HTR-8/SVneo (cell line): ENCODE measurements at regions not wholly inside any gene's neighbourhood (a gene's known extent, or its start where the extent isn't known, plus 50 kb on each side); places are given as distances from the start of the nearest gene placed in this dataset.

ENCODE experiments used
- DNase-seq: peaks from one replicate; pipeline ENCODE4 v3.0.0; 2011; ENCODE audit warnings: low spot score, mixed read lengths; ENCODE audit not compliant: insufficient read length
- FAIRE-seq: peaks from 2 replicates; lab custom pipeline; 2011; peaks lifted over from hg19 to GRCh38; lab: Jason Lieb, UNC

DNA sequence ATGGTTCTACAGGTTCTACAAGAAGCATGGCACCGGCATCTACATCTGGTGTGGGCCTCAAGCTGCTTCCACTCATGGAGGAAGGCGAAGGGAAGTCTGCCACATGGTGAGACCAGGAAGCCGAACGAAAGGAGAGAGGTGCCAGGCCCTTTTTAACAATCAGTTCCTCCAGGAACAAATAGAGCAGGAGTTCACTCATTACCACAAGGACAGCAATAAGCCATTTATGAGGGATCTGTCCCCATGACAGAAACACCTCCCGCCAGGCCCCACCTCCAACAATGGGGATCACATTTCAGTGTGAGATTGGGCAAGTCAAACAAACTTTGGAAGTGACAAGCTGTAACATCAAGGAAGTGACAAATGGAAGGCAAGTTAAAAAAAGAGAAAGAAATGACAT lies 95.5 kb upstream of the PTPN3 start:
- FAIRE-seq (no peak), DNase-seq (no peak)

DNA sequence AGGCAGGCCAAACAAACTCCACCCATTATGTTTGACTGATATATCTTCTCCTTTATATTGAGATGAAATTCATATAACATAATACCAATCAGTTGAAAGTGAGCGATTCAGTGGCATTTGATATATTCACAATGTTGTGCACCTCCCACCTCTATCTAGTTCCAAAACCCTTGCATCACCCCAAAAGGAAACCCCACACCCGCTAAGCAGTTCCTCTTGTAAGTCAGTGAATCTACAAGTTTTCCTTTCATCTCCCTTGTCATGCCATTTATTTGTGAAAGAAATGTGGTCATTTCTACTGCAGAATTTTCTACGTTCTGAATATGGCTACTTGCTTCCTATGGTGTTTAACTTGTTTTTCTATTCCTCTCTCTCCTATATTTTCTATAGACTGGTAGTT lies 99.4 kb upstream of the PTPN3 start:
- no peak for DNase-seq
- FAIRE-seq = no peak

DNA sequence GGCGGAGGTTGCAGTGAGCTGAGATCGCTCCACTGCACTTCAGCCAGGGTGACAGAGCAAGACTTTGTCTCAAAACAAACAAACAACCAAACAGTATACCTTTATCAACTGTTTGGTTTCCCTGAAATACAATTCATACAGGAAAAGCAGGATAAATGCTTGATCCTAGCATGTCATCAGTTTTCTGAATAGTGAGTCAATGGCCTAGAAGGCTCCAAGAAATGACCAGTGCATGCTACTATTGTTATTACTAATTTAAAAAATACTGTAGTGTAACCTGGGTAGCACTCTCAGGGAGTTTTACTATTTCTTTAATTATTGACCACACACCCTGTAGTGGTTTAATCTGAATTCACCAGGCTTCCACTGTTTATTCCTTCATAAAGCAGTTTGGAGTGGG lies 101.0 kb upstream of the PTPN3 start:
- no peak for DNase-seq

DNA sequence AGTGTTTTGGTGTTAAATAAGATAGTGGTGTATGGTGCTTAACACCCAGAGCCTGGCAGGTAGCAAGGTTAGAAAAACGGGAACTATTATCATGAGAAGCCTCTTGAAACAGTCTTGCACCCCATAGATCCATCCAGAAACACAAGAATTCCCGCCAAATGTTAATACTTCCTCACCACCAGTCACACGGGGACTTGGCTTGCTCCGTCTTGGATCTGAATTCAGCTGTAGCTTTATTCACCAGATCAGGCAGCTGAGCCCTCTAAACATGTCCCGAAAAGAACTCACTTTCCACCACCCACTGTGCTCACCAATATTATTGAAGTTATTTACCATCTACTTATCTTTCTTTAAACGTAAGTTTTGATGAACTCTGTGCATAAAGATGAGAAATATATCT lies 101.6 kb upstream of the PTPN3 start:
- FAIRE-seq (no peak), DNase-seq (no peak)

More for the DNA sequence above, 101.0 kb upstream of the PTPN3 start:
- FAIRE-seq = no peak

DNA sequence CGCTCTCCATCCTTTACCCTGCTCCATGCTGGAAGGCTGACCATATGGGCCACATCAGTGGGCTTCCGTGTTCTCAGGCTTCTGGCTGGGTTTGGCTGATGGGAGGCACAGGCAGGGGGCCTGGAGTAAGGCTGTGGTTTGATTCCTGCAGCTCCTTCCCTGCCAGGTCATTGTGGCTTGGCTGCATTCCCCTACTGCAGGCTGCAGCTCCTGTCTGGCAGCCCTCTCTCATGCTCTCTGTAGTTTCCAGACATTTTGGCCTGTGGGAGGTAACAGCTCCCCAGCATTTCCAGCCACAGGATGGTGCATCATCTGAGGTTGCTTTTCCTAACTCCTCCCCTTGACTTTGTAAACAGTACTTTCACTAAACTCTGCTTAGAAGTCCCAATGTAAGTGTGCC lies 102.0 kb upstream of the PTPN3 start:
- DNase-seq (peak; percentile 6), FAIRE-seq (no peak)

DNA sequence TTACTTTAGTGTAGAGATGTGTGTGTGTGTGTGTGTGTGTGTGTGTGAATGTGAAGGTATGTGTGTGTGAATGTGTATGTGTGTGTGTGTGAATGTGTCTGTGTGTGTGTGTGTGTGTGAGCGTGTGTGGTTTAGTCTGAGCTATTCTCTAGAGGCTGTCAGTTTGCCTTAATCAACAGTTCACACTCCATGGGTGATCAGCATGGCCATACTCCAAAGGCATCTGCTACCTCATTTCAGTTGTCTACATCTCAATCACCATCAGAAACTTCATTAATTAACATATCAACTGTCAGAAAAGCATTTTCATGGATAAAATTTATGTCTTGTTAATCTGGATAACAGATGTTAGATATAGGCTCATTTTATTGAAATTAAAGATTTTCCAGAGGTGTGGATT lies 103.1 kb upstream of the PTPN3 start:
- DNase-seq = no peak
- no peak for FAIRE-seq

DNA sequence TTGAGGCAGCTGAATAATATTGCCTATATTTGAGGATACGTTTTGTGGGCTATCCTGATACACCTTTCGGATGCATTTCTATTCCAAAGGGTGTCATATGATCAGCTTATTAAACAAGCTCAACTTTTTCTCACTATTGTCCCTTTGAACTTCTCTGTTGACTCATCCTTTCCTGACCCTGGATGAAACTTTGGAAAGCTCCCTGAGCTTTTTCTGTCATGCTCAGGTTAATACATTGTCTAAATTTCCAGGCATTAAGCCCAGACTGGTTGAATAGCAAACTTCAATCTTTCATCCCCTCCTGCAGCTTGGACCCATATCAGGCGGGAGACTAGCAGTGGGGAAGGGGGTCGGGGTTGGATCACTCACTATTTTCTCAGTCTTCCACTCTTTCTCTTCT lies 104.9 kb upstream of the PTPN3 start:
- DNase-seq (no peak), FAIRE-seq (no peak)

DNA sequence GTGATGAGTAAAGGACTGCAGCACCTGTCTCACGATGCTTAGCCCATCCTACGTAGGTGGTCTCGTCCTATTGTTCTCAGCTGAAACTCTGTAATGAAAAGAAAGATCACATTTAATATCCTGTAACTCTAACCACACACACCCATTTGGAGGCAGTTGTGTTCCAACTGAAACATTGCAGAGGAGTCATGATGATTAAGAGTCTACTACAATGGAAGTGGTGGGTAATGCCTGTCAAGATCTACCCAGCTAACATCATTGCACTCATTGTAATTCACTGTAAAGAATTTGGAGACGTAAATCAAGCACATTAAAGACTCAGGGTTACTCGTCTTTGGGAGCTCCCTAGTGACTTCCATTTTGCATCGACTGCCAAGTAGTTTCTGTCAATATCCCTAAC lies 106.0 kb upstream of the PTPN3 start:
- DNase-seq (no peak), FAIRE-seq (no peak)

DNA sequence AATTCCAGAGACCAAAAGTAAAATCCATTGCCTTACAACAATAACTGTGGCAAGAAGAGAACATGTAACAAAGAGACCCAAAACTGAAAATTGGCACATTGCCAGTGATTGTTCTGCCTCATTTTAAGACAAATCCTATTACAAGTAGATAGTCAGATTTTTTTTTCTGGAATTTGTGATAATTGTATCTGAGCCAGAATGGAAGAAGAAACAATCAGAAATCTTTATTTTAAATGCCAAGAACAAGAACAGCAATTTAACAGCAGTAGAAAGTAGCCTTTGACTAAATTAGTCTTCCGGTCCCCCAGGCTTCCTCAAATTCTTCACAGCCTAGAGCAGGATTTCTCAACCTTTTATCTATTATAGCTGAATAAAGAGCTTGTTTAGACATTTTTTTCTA lies 106.7 kb upstream of the PTPN3 start:
- DNase-seq (no peak), FAIRE-seq (no peak)

DNA sequence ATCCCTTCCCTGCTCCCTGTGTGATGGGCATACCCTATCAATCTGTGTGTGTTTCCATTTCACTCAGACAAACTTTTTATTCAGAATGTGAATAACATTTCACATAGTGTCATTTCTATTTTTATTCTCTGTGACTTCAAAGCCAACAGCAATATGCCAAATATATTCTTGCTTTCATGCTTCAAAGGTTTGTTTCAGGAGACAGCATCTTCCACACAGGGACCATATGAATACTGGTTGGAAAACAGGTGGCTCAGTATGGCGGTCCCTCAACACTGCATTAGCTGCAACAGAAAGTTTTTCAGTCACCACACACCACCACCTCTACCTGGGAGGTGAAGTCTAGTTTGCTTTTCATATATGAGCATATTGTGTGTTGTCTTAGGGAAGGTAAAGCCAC lies 111.0 kb upstream of the PTPN3 start:
- DNase-seq (no peak), FAIRE-seq (no peak)

DNA sequence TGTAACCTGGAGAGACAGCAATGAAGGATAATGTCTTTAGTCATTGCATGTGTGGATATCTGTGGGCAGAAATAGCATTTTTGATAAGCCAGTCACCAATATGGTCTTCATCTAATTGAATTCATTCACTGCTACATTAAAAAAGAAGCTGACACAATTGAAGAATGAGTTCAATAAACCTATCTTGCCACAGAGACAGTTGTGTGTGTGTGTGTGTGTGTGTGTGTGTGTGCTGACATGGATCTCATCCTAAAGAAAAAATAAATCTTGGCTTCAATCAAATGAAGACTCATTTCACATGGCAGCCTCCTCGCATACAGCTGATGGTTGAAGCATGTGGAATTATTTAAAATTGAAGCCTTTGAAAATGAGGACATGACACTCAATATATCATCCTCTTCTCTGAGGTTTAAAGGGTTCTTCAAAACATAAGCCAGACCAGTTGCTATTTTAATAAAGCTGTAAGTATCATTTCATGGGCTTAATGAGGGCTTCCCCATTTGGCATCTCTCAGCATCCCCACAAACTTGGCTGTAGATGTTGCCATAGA lies 118.5 kb upstream of the PTPN3 start:
- no peak for FAIRE-seq
- DNase-seq = no peak

DNA sequence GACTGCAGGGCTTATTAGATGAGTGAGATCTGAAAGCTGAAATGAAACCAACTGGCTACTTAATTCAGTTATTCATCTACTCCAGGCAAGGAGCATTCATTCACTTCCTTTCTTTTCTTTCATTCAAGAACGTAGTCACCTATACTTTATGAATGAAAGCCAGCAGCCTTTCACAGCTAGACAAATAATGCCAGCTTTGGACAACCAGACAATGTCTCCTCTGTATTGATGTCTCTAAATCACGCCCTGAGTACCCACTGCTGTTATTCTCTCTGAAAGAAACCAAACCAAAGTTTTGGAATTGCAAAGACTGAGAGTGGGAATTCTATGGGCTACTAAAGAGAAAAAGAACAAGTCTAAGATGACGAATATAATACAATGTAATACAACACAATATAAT lies 121.2 kb upstream of the PTPN3 start:
- no peak for FAIRE-seq
- no peak for DNase-seq

DNA sequence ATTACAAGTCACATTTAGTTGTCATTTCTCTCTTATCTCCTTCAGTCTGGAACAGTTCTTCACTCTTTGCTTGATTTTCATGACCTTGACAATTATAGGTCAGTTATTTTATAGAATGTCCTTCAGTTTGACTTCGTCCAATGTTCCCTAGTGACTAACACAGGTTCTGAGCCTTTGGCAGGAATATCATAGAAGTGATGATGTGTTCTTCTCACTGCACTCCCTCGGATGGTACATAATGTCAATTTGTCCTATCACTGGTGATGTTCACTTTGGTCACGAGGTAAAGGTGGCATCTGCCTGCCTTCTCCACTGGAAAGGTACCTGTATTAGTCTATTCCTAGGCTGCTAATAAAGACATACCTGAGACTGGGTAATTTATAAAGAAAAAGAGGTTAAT lies 126.0 kb upstream of the PTPN3 start:
- no peak for DNase-seq
- no peak for FAIRE-seq

DNA sequence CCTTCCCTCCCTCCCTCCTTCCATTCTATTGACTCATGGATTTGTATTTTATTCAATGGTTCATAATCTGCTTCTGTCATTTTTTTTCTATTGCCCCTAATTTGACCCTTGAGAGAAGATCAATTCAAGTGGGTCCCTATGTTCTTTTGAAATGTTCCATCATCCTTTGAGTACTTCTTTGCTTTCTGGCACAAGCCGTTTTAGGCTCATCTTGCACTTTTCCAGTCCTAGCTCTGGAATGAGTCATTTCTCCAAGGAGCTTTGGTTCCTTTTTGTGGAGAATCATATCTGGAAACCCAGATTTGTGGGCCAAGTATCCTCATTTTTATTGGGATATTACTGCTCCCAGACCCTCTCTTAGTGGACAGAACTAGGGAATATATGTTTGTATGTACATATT lies 126.8 kb upstream of the PTPN3 start:
- DNase-seq (no peak), FAIRE-seq (no peak)

DNA sequence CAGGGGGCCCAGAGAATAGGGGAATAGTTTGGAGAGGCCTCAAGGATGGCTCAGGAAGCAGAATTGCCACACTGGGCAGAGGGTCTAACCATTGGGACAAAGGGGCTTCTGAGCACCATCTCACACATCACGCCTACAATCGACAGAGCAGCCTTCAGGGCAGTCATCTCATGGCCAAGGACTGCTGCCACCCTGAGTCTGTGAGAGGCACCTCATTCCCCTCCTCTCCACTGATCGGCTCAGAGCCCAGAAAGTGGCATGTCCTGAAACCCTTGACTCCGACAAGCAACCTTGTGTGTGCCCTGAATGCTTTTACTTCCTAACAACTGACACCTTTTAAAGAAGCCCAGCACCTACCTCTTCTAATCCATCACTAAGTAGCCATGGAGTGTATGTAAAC lies 128.9 kb upstream of the PTPN3 start:
- FAIRE-seq (no peak), DNase-seq (no peak)

DNA sequence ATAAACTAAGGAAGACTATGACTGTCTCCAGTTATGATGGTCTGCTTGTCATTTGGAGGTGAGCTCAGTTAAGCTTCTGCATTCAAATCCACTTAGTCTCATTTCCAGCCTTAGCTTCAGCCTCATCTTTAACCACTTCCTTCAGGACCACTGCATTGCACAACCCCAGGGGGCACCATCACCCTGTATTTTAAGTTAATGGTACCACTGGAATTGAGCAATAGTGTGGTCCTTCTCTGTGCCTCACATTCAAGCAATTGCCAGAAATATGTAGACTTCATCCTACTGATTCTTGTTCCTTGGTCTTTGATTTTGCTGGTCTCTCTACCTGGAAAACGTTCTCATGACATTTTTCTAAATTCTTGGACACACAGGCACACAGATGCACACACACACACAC lies 131.5 kb upstream of the PTPN3 start:
- FAIRE-seq (no peak), DNase-seq (no peak)

DNA sequence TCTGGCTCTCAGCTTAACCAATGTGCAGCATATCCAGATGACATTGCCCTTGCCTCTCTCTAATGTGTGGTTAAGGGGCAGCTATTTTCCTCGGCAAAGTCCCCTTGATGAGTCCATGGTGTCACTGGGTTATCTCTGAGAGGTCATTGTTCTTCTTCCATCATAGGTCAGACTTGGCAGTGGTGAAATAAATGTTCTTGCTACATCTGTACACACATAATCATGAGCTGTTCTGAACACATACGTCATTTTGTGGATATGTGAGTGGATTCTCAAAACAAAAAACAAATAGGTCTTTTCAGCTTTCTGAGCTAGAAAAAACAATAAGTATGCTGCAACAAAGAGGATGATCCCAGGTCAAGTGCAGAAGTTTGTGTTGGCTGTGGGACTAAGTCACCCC lies 134.7 kb upstream of the PTPN3 start:
- FAIRE-seq (no peak), DNase-seq (no peak)

DNA sequence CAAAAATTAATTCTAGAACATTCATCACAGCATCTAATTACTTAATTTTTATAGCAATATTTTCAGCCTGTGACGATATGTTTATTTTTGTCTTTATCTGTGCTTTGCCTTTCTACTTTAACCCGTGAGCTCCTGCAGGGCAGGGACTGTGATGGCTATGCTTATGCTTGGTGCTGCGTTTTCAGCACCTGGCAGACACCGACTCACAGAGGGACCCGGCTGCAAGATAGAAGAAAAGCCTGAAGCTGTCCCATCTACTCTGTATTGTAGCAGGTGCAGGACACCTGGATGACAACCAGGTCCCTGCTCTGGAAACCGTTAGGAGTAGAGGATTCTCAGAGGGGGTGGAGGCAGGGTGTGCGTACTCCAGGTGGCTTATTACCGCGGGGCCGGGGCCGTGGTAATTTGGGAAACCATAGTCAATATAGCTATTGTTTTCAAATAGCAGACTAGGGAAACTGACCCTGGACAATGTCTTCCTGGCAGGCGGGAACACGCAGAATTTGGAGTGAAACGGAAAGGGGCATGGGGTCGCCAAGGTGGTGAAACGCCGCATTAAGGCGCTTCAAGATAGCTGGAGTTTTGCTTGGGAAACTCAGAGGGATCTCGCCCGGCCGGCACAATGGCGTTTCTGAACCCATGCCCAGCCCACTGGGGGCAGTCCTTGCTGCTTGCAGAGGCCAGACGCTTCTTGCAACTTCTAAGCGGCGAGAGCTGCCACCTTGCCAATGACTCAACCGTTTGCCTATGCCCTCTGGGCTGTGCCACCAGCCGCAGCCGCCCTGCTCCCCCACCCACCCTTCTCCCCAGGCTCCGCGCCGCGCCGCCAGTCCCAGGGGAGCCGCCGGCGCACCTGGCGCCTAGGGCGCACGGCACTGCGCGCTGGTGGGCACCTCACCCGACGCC lies 140.1 kb upstream of the PALM2AKAP2 start:
- DNase-seq = peak; percentile 39
- FAIRE-seq = no peak

DNA sequence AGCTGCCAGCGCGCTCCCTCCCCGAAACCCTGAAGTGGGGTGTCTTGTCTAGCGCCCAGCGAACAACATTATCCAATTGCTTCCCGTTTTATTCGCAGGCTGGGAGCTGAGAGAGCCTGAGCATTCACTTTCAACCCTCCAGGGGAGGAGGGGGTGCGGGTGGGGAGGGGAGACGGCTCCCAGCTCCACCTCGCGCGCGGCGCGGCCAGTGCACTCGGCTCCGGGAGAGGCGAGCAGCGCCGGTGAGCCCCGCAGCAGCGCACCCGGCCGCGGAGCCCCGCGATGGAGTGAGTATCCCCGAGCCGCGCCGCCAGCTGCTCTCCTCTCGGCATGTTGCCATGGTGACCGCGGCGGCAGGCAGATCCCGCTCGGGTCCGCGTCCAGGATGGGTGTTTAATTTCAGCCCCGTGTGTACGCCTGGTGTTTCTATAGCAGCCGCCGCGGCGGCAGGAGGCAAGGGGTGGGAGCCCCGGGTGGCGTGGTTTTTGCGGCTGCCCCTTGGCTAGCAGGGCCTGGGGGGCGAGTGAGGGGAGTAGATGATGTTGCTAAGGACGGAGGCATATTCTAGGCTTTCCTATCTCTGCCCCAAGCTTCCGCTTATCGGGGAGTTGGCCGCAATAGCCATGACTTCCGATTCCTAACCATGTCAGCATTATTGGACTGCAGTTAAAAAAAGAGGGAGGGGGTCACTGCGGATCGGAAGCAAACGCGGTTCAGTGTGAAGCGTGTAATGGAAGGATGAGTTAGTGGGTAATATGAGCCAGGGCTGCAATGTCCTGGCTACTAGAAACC lies 139.2 kb upstream of the PALM2AKAP2 start:
- FAIRE-seq = peak; percentile 31
- DNase-seq = no peak

DNA sequence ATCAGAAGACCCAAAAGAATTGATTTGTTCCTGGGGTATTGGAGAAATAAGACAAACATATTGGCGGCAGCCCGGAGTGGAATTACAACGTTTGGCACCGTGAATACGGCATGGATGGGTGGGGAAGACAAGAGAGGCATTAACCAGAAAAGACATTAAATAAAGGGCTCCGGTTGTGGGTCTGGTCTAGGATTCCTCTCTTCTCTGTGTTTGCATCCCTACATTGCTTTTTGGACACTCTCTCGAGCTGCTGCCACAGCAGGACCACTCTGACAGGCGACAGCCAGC lies 138.7 kb upstream of the PALM2AKAP2 start:
- DNase-seq (no peak), FAIRE-seq (no peak)

DNA sequence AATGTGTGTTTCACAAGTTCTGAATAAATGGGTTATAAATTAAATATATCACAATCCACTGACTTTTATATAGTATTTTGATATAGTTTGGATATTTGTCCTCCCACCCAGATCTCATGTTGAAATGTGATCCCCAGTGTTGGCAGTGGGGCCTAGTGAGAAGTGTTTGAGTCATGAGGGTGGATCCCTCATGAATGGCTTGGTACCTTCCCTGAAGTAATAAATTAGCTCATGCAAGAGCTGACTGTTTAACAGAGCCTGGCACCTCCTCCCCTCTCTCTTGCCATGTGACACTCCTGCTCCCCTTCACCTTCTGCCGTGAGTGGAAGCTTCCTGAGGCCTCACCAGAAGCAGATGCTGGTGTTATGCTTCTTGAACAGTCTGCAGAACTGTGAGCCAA lies 127.9 kb upstream of the PALM2AKAP2 start:
- DNase-seq (no peak), FAIRE-seq (no peak)
